ENCODE measurements at regions not wholly inside any gene's neighbourhood (a gene's known extent, or its start where the extent isn't known, plus 50 kb on each side); places are given as distances from the start of the nearest gene placed in this dataset.
"Not testable (repeated sequence)": the region's sequence is repeated elsewhere in the genome, so short reads cannot be mapped to it uniquely, and the experiment has no call there.

DNA sequence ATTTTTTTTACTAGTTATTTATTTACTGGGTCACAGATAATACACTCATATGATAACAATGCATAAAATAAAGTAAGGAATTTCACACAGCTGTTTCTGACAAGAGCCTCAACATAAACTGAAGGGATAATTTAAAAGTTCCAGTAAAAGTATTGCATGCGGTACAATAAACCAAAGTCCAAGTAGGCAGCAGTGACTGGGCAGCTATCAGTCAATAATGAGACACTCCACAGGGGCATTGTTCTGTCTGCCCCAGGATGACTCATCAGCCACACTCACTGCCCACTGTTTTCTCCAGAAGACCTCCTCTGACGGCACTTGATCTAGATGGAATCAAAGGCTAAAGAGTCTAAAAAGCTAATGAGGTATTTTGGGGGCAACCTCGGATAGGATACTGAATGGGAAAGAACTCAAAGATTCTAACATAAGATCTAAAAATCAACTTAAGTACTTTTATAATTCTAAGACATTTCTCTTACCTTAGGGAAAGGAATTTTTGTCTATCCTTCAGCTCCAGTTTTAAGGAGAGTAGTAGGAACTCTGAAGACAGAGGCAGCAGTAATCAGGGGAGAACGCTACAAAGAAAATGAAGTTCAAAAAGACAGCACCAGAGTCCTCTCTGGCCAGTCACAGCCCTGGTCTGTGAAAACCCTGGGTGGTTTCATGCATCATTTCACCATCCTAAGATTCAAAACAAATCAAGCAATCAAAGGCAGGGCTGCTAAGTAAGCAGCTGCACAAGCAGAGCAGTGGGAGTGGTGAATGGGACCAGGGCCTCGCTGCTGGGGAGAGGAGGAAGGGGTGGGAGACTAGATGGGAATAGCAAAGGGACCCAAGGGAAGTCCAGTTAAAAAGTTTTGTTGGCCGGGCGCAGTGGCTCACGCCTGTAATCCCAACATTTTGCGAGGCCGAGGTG, 175.1 kb downstream of the AVL9 start:
- Histone ChIP-seq H3K27me3 (no peaks in the 10 kb centered on the region), H3K4me1 (no peaks in the 10 kb centered on the region), H3K9me3 (peaks cover 0 to 14% (median 0%) of the 10 kb centered on the region in 3 donors), H3K36me3 (peaks cover 0 to 10% of the 10 kb centered on the region in 2 donors), H3K27ac (no peak overlapping the region), H3K4me3 (no peak overlapping the region)
- ATAC-seq: no peak
- TF ChIP-seq POLR2AphosphoS5 (IDR thresholded peaks at IDR 0.05) (no peak), EP300 (IDR thresholded peaks at IDR 0.05) (no peak), POLR2A (IDR thresholded peaks at IDR 0.05) (no peak)
- TF ChIP-seq, protein P1, sequence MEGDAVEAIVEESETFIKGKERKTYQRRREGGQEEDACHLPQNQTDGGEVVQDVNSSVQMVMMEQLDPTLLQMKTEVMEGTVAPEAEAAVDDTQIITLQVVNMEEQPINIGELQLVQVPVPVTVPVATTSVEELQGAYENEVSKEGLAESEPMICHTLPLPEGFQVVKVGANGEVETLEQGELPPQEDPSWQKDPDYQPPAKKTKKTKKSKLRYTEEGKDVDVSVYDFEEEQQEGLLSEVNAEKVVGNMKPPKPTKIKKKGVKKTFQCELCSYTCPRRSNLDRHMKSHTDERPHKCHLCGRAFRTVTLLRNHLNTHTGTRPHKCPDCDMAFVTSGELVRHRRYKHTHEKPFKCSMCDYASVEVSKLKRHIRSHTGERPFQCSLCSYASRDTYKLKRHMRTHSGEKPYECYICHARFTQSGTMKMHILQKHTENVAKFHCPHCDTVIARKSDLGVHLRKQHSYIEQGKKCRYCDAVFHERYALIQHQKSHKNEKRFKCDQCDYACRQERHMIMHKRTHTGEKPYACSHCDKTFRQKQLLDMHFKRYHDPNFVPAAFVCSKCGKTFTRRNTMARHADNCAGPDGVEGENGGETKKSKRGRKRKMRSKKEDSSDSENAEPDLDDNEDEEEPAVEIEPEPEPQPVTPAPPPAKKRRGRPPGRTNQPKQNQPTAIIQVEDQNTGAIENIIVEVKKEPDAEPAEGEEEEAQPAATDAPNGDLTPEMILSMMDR (IDR thresholded peaks at IDR 0.05): no peak
- 82 to 89% methylated on average over 6 to 9 of the region's 10 CpGs for WGBS, 2 donors (ENCODE audit: low coverage in 1 of 2)

DNA sequence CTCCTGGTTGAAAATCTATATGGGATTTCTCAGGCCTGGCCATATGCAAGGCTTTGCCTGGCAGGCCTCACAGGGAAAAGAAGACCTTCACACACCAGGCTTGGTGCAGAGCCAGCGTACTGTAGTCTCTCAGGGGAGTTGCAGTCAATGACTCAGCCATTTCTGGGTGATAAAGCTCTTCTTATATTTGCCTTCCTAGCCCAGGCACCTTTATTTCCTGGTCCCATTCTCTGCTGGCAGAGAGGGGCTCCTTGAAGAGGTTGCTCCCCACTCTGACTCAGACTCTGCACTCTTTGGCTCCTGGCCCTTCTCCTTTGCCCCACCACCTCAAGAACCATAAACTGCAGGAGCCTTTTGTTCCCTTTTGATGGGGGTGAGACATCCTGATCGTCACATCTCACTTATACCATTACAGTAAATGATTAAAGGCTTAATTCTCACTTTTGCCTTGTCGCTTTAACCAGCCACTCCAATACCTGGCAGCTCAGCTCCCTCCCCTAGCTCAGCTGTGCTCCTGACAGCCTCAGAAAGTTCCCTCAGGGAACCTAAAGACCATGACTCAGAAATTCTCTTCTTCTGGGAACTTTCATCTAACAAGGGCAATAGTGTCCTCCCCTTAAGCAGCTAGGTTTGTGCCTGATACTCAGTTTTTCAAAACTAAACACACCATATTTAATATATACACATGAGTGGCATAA, 174.0 kb downstream of the AVL9 start:
- H3K36me3 ChIP-seq: peaks cover 0 to 10% of the 10 kb centered on the region in 2 donors
- not testable (repeated sequence) for H3K4me1 ChIP-seq, H3K27ac ChIP-seq, ATAC-seq, H3K27me3 ChIP-seq, H3K4me3 ChIP-seq
- 67 to 76% methylated on average over 1 to 3 of the region's 3 CpGs for WGBS, 2 donors (ENCODE audit: low coverage in 1 of 2)
- H3K9me3 ChIP-seq: peaks cover 0 to 14% (median 0%) of the 10 kb centered on the region in 3 donors

DNA sequence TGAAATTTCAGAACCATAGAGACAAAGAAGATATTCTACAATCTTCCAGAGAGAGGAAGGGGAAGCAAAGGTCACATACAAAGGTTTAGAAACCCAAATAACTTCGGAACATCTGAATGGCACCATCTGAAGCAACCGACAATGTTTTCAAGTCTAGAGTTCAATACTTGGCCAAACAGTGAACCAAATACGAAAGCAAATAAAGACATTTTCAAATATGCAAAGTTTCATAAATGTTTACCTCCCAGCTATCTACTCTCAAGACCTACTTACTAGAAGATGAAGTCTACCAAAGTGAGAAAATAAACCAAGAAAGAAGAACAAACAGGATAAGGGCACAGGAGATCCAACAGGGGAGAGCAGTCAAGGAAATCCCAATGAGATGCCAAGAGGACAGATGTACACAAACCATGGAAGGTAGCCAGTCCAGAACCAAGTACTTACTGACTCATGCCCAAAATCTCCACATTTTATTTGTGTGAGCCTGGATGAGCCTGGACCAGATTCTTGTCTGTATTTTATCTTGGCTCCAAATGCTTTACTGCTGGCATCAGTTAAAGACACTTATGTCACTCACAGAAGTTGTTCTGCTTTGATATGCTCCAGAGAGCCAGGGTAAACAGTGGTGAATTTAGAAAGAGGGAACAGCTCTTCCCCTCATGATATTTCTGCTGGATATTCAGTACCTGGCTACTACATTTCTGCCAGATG, 173.3 kb downstream of the AVL9 start:
- 90 to 92% methylated on average over 3 of the region's 3 CpGs for WGBS, 2 donors (ENCODE audit: low coverage in 1 of 2)

DNA sequence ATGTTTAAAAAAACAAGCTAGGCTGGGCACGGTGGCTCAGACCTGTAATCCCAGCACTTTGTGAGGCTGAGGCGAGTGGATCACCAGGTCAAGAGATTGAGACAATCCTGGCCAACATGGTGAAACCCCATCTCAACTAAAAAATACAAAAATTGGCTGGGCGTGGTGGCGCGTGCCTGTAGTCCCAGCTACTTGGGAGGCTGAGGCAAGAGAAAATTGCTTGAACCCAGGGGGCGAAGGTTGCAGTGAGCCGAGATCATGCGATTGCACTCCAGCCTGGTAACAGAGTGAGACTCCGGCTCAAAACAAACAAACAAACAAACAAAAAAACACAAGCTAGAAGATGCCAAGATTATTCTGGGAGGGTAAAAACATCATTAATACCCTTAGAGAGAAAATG, 172.3 kb downstream of the AVL9 start:
- not testable (repeated sequence) for H3K27me3 ChIP-seq, ATAC-seq, H3K4me3 ChIP-seq, H3K4me1 ChIP-seq, H3K27ac ChIP-seq
- 90 to 96% methylated on average over 4 to 6 of the region's 9 CpGs for WGBS, 2 donors (ENCODE audit: low coverage in 1 of 2)
- H3K9me3 ChIP-seq: peaks cover 0 to 14% (median 0%) of the 10 kb centered on the region in 3 donors
- peaks cover 0 to 10% of the 10 kb centered on the region in 2 donors for H3K36me3 ChIP-seq

More for the DNA sequence above, 173.3 kb downstream of the AVL9 start:
- ATAC-seq, H3K4me1 ChIP-seq, H3K27me3 ChIP-seq, H3K4me3 ChIP-seq, H3K27ac ChIP-seq: not testable (repeated sequence)
- Histone ChIP-seq H3K9me3 (peaks cover 0 to 14% (median 0%) of the 10 kb centered on the region in 3 donors), H3K36me3 (peaks cover 0 to 10% of the 10 kb centered on the region in 2 donors)

DNA sequence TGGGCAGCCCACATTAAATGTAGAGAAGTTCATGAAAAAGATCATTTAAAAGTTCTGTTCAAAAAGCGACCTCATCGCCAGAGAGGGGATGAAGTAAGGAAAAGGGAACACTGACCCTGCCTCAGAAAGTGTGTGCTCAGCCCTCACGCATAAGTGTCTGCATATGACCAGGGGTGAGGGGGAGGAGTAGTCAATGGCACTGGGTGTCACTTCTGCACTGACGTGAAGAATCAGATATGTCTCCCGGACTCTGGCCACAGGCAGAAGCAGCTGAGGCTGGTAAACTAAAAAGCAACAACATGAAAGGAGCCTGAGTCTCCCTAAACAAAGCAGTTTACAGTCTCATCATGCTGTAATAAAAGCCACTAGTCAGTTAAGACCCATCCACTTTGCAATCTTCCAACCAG, 168.5 kb downstream of the AVL9 start:
- not testable (repeated sequence) for H3K27me3 ChIP-seq, ATAC-seq, H3K9me3 ChIP-seq, H3K36me3 ChIP-seq, H3K4me1 ChIP-seq, H3K4me3 ChIP-seq, H3K27ac ChIP-seq
- 76 to 79% methylated on average over 2 to 4 of the region's 5 CpGs for WGBS, 2 donors (ENCODE audit: low coverage in 1 of 2)

DNA sequence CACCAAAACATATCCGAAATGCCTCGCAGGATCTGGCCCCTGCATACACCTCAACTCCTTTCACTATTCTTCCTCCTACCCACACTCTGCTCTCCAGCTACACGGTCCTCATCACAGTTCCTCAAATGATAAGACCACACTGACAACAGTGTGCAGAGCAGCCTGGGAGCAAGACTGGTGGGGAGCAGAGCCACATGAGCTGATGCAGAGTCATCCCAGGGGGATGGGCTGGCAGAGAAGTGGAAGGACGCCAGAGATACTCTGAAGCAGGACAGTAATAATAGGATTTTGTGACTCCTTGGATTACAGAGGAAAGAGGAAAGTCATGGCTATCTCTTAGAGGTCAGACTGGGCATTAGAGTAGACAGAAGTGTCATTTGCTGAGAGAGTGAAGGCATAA, 167.2 kb downstream of the AVL9 start:
- not testable (repeated sequence) for H3K4me1 ChIP-seq, H3K9me3 ChIP-seq, H3K36me3 ChIP-seq, ATAC-seq, H3K27me3 ChIP-seq, H3K4me3 ChIP-seq, H3K27ac ChIP-seq
- 100% methylated on average over 2 of the region's 4 CpGs; no CpG with 5 or more reads in 1 of the 2 donors for WGBS, 2 donors (ENCODE audit: low coverage in 1 of 2)

DNA sequence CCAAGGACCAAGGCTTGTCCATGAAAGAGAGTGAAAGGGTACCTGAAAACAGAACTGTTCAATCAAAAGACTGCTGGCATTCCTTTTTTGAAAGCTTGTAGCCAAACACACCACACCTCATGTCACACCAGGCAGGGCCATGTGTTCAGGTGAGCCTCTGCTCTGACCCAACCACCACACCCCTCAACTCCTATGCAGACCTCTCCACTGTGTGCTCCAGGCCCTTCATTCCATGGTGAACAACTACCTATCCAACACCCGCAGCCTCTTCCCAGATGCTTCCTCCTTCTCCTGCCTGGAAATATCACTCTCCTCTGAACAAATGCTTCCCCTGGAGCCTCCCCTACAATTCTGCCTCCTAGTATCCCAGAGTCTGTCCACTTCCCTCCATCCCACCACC, 166.6 kb downstream of the AVL9 start:
- H3K9me3 ChIP-seq: no peaks in the 10 kb centered on the region
- WGBS, 2 donors (ENCODE audit: low coverage in 1 of 2): 91 to 100% methylated on average over 1 of the region's 1 CpG
- H3K36me3 ChIP-seq: no peaks in the 10 kb centered on the region
- H3K27me3 ChIP-seq: no peaks in the 10 kb centered on the region
- no peak for TF ChIP-seq POLR2AphosphoS5 (IDR thresholded peaks at IDR 0.05)
- TF ChIP-seq, protein P1 (IDR thresholded peaks at IDR 0.05): no peak
- TF ChIP-seq POLR2A (IDR thresholded peaks at IDR 0.05): no peak
- no peak for TF ChIP-seq EP300 (IDR thresholded peaks at IDR 0.05)
- no peaks in the 10 kb centered on the region for H3K4me1 ChIP-seq
- no peak overlapping the region for H3K4me3 ChIP-seq
- no peak overlapping the region for H3K27ac ChIP-seq
- ATAC-seq: no peak

All from gastroesophageal sphincter (tissue), 4 donors.